B cell (primary cell): ENCODE measurements at regions not wholly inside any gene's neighbourhood (a gene's known extent, or its start where the extent isn't known, plus 50 kb on each side); places are given as distances from the start of the nearest gene placed in this dataset.

ENCODE experiments used
- ATAC-seq: fragments of 200-7000 bp; cut with Tn5 transposase; one replicate; pipeline ENCODE4 v1.10.0; 2021; ENCODE audit warnings: low read depth, mild to moderate bottlenecking, moderate number of reproducible peaks, moderate library complexity
- CTCF ChIA-PET: fragments of 350-600 bp; sonication (Branson Sonifier 250); formaldehyde crosslinking; loops from one replicate; lab custom pipeline; 2021; ENCODE audit warnings: antibody characterized with exemption, inconsistent platforms; lab: Charles Lee
- POLR2A ChIA-PET: fragments of 350-600 bp; sonication (Branson Sonifier 250); formaldehyde crosslinking; loops from one replicate; lab custom pipeline; 2021; ENCODE audit warnings: antibody characterized with exemption; lab: Charles Lee
- DNase-seq: peaks from one replicate; pipeline ENCODE4 v3.0.0; 2013
- H2AFZ ChIP-seq: 2 replicates; pipeline ENCODE4 v1.6.1; 2012; ENCODE audit warnings: mild to moderate bottlenecking, low read depth, low read length; ENCODE audit not compliant: insufficient read depth, poor library complexity, severe bottlenecking
- H3K27ac ChIP-seq, 2 donors: 1 replicate in 1 of 2; 2 replicates in 1 of 2; pipeline ENCODE4 v1.5.1; 2012 to 2013; ENCODE audit warnings: low read length in 2 of 2, mild to moderate bottlenecking in 2 of 2, moderate library complexity in 1 of 2
- H3K27me3 ChIP-seq, 4 experiments: fragments of 200-600 bp in 1 of 4; sonication (generic) in 1 of 4; replicated peaks in 1 of 4; 1 replicate in 2 of 4; 2 replicates in 2 of 4; pipeline versions ENCODE4 v1.6.1 to v1.7.0; 2013 to 2016; ENCODE audit warnings: low read length in 3 of 4, mild to moderate bottlenecking in 2 of 4, mixed read lengths in 1 of 4, moderate library complexity in 1 of 4; ENCODE audit not compliant: insufficient read depth in 4 of 4, control insufficient read depth in 3 of 4; ENCODE audit errors: control extremely low read depth in 1 of 4
- H3K36me3 ChIP-seq, 2 experiments: replicated peaks in 1 of 2; 1 replicate in 1 of 2; 2 replicates in 1 of 2; pipeline versions ENCODE4 v1.6.1 to v1.7.1; 2013; ENCODE audit warnings: low read length in 1 of 2; ENCODE audit not compliant: insufficient read depth in 2 of 2, control insufficient read depth in 1 of 2; ENCODE audit errors: control extremely low read depth in 1 of 2, extremely low read depth in 1 of 2
- H3K4me1 ChIP-seq, 2 donors: fragments of 200-600 bp in 1 of 2; sonication (generic) in 1 of 2; 1 replicate in 1 of 2; 2 replicates in 1 of 2; pipeline versions ENCODE4 v1.5.1 to v1.6.1; 2013 to 2017; ENCODE audit warnings: low read length in 2 of 2; ENCODE audit not compliant: control insufficient read depth in 2 of 2, insufficient read depth in 2 of 2
- H3K4me2 ChIP-seq: replicated peaks from 2 replicates; pipeline ENCODE3; 2012; ENCODE audit warnings: mild to moderate bottlenecking, low read depth, low read length; ENCODE audit not compliant: poor library complexity, severe bottlenecking
- H3K4me3 ChIP-seq, 5 experiments: fragments of 200-600 bp in 1 of 5; sonication (generic) in 1 of 5; 1 replicate in 3 of 5; 2 replicates in 2 of 5; pipeline versions ENCODE4 v1.5.1 to v1.7.0; 2011 to 2016; ENCODE audit warnings: low read length in 4 of 5, mild to moderate bottlenecking in 4 of 5, low read depth in 2 of 5, control low read depth in 1 of 5, moderate library complexity in 1 of 5; ENCODE audit not compliant: insufficient read depth in 1 of 5; ENCODE audit errors: control extremely low read depth in 1 of 5, extremely low read depth in 1 of 5
- H3K79me2 ChIP-seq: fragments of 200-600 bp; sonication (generic); one replicate; pipeline ENCODE4 v1.6.0; 2016; ENCODE audit warnings: low read length; ENCODE audit not compliant: control insufficient read depth, insufficient read depth
- H3K9ac ChIP-seq: fragments of 200-600 bp; sonication (generic); 2 replicates; pipeline ENCODE4 v1.6.1; 2017; ENCODE audit warnings: mild to moderate bottlenecking, low read length, moderate library complexity
- H3K9me3 ChIP-seq, 3 donors: one replicate each; pipeline versions ENCODE4 v1.6.1 to v1.7.1; 2013; ENCODE audit warnings: low read length in 2 of 3; ENCODE audit not compliant: control insufficient read depth in 2 of 3, insufficient read depth in 1 of 3; ENCODE audit errors: control extremely low read depth in 1 of 3
- H4K20me1 ChIP-seq: 2 replicates; pipeline ENCODE4 v1.6.0; 2012; ENCODE audit warnings: mild to moderate bottlenecking, low read length; ENCODE audit not compliant: insufficient read depth, control insufficient read depth, poor library complexity, severe bottlenecking
- H3K27ac Mint-ChIP-seq: one replicate; pipeline ENCODE4 v1.8.0; 2021; ENCODE audit warnings: mixed read lengths
- H3K27me3 Mint-ChIP-seq: one replicate; pipeline ENCODE4 v1.8.0; 2021; ENCODE audit warnings: mixed read lengths
- H3K4me1 Mint-ChIP-seq: one replicate; pipeline ENCODE4 v1.8.0; 2021; ENCODE audit warnings: mixed read lengths
- H3K4me3 Mint-ChIP-seq: one replicate; pipeline ENCODE4 v1.8.0; 2021; ENCODE audit warnings: mixed read lengths
- H3K9me3 Mint-ChIP-seq: one replicate; pipeline ENCODE4 v1.8.0; 2022; ENCODE audit warnings: mixed read lengths; ENCODE audit not compliant: insufficient read depth
- CTCF ChIP-seq: fragments of 200-600 bp; IDR thresholded peaks from one replicate; pipeline ENCODE4 v1.8.0; 2022; ENCODE audit warnings: antibody characterized with exemption, mild to moderate bottlenecking
- EZH2 ChIP-seq: IDR thresholded peaks from 2 replicates; pipeline ENCODE4 v1.6.1; 2012; ENCODE audit warnings: borderline replicate concordance, low read depth, mild to moderate bottlenecking, moderate library complexity, low read length; ENCODE audit not compliant: insufficient read depth, poor library complexity, severe bottlenecking
- WGBS: methylation state at CpG from one replicate; pipeline ENCODE4 v1.1.5; 2013; ENCODE audit warnings: missing lambda C conversion rate; ENCODE audit not compliant: insufficient coverage; 5-methylcytosine and 5-hydroxymethylcytosine counted together
- intact Hi-C: fragments of 100-400 bp; cut with micrococcal nuclease; formaldehyde crosslinking; loops from one replicate; pipeline ENCODE4 v1.10.0; 2022

DNA sequence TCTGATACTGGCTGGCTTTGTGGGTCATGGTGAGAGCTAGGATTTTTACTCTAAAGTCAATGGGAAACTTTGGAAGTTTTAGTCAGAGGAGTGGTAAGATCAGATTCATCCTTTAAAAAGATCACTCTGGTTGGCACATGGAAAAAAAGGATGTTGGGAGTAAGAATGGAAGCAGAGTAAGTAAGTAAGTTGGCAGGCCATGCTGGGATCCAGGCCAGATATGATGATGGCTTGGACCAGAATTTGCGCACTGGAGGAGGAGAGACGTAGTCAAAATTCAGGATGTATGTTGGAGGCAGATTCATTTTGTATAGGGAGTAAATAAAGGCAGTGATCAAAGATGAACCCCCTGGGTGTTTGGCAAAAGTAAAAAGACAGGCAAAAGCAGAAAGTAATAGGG lies 283.3 kb upstream of the THSD7B start:
- intact Hi-C loops, result no loop called here
- WGBS, result 100% methylated on average over 2 of the region's 2 CpGs
- no peaks in the 10 kb centered on the region for H3K27me3 Mint-ChIP-seq

DNA sequence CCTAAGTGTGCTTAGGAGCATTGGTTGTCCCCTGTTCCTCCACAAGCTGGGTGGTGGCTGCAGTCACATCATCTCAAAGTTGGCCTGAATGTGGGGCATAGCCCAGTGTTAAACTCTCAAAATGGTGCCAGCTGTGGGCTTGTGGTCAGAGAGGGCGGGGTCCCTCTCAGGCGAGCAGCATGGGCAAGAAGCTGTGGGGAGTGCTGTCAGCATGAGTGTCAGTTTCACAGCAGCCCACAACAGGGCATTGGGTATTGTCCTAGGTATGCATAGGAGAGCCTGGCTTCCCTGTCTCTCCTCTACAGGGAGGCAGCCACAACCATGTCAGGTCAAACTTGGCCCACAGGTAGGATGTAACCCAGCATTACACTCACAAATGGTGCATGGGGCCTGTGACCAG lies 285.6 kb upstream of the THSD7B start:
- Histone ChIP-seq H3K27me3 (peaks cover 0 to 9% (median 0%) of the 10 kb centered on the region in 4 experiments), H3K36me3 (no peaks in the 10 kb centered on the region), H3K4me1 (no peaks in the 10 kb centered on the region), H3K9ac (no peak overlapping the region), H2AFZ (no peak overlapping the region), H3K27ac (no peak overlapping the region), H3K79me2 (no peaks in the 10 kb centered on the region), H3K4me2 (no peak overlapping the region), H4K20me1 (no peaks in the 10 kb centered on the region), H3K4me3 (no peak overlapping the region), H3K9me3 (peaks cover 2 to 18% (median 5%) of the 10 kb centered on the region in 3 donors)
- ATAC-seq (no peak), DNase-seq (no peak)
- CTCF ChIA-PET, result interaction anchor here (1.1 kb wide), 1 partner anchor 9 kb away, joined by 3 read pairs; no protein-coding TSS in a partner anchor
- Mint-ChIP-seq H3K27me3 (no peaks in the 10 kb centered on the region), H3K4me3 (no peak overlapping the region), H3K4me1 (no peaks in the 10 kb centered on the region), H3K27ac (no peak overlapping the region), H3K9me3 (peaks cover 5% of the 10 kb centered on the region)
- POLR2A ChIA-PET, result no interaction called here
- 100% methylated on average over 2 of the region's 2 CpGs for WGBS
- intact Hi-C loops, result no loop called here
- TF ChIP-seq EZH2 (no peak), CTCF (no peak)

More for the DNA sequence above, 283.3 kb upstream of the THSD7B start:
- Histone ChIP-seq H3K27me3 (peaks cover 0 to 9% (median 0%) of the 10 kb centered on the region in 4 experiments), H3K27ac (no peak overlapping the region), H4K20me1 (no peaks in the 10 kb centered on the region), H3K79me2 (no peaks in the 10 kb centered on the region), H2AFZ (no peak overlapping the region), H3K4me2 (no peak overlapping the region), H3K9me3 (peaks cover 2 to 18% (median 5%) of the 10 kb centered on the region in 3 donors), H3K4me3 (no peak overlapping the region), H3K4me1 (no peaks in the 10 kb centered on the region), H3K9ac (no peak overlapping the region), H3K36me3 (no peaks in the 10 kb centered on the region)
- DNase-seq (no peak), ATAC-seq (no peak)
- no peaks in the 10 kb centered on the region for H3K4me1 Mint-ChIP-seq
- CTCF ChIA-PET, result no interaction called here
- peaks cover 5% of the 10 kb centered on the region for H3K9me3 Mint-ChIP-seq
- POLR2A ChIA-PET, result no interaction called here
- H3K27ac Mint-ChIP-seq, result no peak overlapping the region
- TF ChIP-seq CTCF, result no peak
- no peak for TF ChIP-seq EZH2
- no peak overlapping the region for H3K4me3 Mint-ChIP-seq
